GM06990 (cell line): ENCODE measurements at regions not wholly inside any gene's neighbourhood (a gene's known extent, or its start where the extent isn't known, plus 50 kb on each side); places are given as distances from the start of the nearest gene placed in this dataset.

Experiments
- DNase-seq: peaks from one replicate; pipeline ENCODE4 v3.0.0-alpha.2; 2011; ENCODE audit not compliant: insufficient read length; ENCODE audit errors: extremely low read depth
- H3K27me3 ChIP-seq: replicated peaks from 2 replicates; pipeline ENCODE4 v1.6.0; 2011; ENCODE audit warnings: low read length; ENCODE audit not compliant: control insufficient read depth, insufficient read depth
- H3K36me3 ChIP-seq: 2 replicates; pipeline ENCODE4 v1.5.1; 2011; ENCODE audit warnings: low read length; ENCODE audit not compliant: control insufficient read depth, insufficient read depth
- H3K4me3 ChIP-seq: replicated peaks from 2 replicates; pipeline ENCODE4 v1.5.1; 2011; ENCODE audit warnings: low read depth, mild to moderate bottlenecking, control low read depth, low read length
- TF ChIP-seq, protein P1 (sequence below): IDR thresholded peaks from 2 replicates; pipeline ENCODE4 v1.5.1; 2011; ENCODE audit warnings: low read length, control low read depth, mild to moderate bottlenecking, inconsistent platforms; ENCODE audit not compliant: insufficient read depth, poor library complexity, severe bottlenecking

DNA sequence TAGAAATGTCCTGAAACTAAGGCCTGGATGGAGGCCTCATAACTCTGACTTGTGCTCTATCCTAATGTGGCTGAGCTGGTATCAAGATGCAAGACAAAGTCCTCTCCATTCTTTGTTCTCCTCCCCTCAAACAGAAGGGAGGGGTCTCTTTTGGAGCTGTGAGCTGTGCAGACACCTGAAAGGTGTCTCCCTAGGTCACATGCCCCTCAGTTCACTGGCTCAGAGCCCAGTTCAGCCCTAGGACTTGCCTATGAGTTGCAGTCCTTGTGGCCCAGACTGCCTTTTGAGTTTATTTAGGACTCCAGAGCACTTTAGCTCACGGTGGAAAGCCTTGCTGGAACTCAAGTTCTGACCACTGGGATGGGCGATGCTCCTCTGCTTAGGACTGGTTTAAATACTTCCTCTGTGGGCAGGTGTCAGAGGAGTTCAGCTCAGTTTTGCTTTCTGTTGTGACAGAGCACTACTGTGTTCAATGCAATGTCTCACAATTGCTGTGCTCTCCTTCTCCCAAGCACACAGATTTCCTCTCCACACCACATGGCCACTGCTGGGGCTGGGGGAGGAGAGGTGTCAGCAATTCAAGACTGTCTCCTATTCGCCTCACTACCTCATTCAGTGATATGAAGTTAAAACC is 84.8 kb upstream of the ZNF827 start:
- TF ChIP-seq, protein P1, sequence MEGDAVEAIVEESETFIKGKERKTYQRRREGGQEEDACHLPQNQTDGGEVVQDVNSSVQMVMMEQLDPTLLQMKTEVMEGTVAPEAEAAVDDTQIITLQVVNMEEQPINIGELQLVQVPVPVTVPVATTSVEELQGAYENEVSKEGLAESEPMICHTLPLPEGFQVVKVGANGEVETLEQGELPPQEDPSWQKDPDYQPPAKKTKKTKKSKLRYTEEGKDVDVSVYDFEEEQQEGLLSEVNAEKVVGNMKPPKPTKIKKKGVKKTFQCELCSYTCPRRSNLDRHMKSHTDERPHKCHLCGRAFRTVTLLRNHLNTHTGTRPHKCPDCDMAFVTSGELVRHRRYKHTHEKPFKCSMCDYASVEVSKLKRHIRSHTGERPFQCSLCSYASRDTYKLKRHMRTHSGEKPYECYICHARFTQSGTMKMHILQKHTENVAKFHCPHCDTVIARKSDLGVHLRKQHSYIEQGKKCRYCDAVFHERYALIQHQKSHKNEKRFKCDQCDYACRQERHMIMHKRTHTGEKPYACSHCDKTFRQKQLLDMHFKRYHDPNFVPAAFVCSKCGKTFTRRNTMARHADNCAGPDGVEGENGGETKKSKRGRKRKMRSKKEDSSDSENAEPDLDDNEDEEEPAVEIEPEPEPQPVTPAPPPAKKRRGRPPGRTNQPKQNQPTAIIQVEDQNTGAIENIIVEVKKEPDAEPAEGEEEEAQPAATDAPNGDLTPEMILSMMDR, result no peak
- Histone ChIP-seq H3K36me3 (no peaks in the 10 kb centered on the region), H3K4me3 (no peak overlapping the region), H3K27me3 (no peaks in the 10 kb centered on the region)
- no peak for DNase-seq

DNA sequence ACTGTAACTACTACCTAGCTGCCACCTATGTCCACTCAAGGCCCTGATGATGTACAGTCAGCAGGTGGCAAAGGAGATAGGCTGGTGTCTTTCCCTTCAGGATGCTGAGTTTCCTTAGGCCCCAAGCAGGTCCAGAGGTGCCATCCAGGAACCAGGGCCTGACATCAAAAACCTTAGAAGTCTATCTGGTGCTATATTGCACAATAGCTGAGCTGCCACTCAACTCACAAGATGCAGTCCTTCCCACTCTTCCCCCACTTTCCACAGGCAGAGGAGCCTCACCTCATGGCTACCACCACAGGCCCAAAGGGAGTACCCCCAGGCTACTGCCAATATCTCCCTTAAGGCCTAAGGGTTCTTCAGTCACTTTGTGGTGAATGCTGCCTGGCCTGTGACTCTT is 83.9 kb upstream of the ZNF827 start:
- no peak overlapping the region for H3K4me3 ChIP-seq
- TF ChIP-seq, protein P1, result no peak
- no peaks in the 10 kb centered on the region for H3K27me3 ChIP-seq
- H3K36me3 ChIP-seq, result no peaks in the 10 kb centered on the region
- DNase-seq, result no peak

DNA sequence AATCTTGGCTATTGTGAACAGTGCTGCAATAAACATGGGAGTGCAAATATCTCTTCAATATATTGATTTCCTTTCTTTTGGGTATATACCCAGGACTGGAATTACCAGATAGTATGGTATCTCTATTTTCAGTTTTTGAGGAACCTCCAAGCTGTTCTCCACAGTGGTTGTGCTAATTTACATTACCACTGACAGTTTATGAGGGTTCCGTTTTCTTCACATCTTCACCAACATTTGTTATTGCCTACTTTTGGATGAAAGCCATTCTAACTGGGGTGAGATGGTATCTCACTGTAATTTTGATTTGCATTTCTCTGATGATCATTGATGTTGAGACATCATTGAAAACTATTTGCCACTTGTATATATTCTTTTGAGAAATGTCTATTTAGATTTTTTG is 79.6 kb upstream of the ZNF827 start:
- DNase-seq, result no peak
- TF ChIP-seq, protein P1, result no peak
- no peak overlapping the region for H3K4me3 ChIP-seq
- H3K27me3 ChIP-seq, result no peaks in the 10 kb centered on the region
- H3K36me3 ChIP-seq, result no peaks in the 10 kb centered on the region

DNA sequence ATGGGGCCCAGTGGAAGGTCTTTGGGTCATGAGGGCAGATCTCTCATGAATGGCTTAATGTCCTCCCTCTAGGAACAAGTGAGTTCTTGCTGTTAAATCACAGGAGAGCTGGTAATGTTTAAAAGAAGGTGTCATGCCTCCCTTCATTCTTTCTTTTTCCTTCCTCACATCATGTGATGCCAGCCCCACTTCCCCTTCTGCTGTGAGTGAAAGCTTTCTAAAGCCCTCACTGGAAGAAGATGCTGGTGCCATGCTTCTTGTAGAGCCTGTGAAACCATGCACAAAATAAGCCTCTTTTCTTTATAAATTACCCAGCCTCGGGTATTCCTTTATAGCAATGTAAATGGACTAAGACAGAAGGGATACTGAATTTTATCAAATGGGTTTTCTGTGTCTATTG is 66.1 kb upstream of the ZNF827 start:
- H3K36me3 ChIP-seq, result no peaks in the 10 kb centered on the region
- TF ChIP-seq, protein P1, result no peak
- DNase-seq, result no peak
- H3K4me3 ChIP-seq, result no peak overlapping the region
- no peaks in the 10 kb centered on the region for H3K27me3 ChIP-seq

DNA sequence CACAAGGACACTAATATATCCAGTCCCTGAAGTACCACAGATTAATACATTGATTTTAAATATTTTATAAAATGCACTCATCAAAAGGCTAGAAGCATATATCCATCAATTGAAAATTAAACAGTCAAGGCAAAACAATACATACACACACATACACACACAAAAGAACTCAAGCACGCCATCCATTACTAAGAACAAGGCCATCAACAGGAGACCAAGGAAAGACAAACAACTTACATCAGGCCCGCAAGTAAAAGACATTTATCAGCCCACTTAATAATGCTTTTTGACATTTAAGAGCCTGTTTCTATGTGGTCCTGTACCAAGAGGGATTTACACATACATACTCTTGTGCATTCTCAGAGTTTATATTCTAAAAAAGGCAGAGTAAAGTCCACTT is 50.0 kb upstream of the ZNF827 start:
- Histone ChIP-seq H3K4me3 (no peak overlapping the region), H3K36me3 (no peaks in the 10 kb centered on the region), H3K27me3 (no peaks in the 10 kb centered on the region)
- no peak for DNase-seq
- TF ChIP-seq, protein P1, result no peak
